Neural cell (in vitro differentiated cells): ENCODE measurements at regions not wholly inside any gene's neighbourhood (a gene's known extent, or its start where the extent isn't known, plus 50 kb on each side); places are given as distances from the start of the nearest gene placed in this dataset.

Experiments used
- H2AFZ ChIP-seq: fragments of 200-600, 300-800 bp; sonication (generic), shearing (Covaris generic); 2 replicates; pipeline ENCODE4 v1.6.0; 2014; ENCODE audit warnings: low read depth, mild to moderate bottlenecking, antibody characterized with exemption, low read length, moderate library complexity
- H3F3A ChIP-seq: fragments of 200-600 bp; shearing (Covaris generic); 2 replicates; pipeline ENCODE4 v1.6.1; 2016; ENCODE audit warnings: mild to moderate bottlenecking, moderate library complexity, mixed read lengths, antibody characterized with exemption, low read length; ENCODE audit not compliant: insufficient read depth, poor library complexity, severe bottlenecking
- H3K27ac ChIP-seq: fragments of 200-600, 300-800 bp; sonication (generic), shearing (Covaris generic); 2 replicates; pipeline ENCODE4 v1.5.1; 2014; ENCODE audit warnings: mild to moderate bottlenecking, low read length, moderate library complexity
- H3K27me3 ChIP-seq: fragments of 300-800, 200-600 bp; sonication (generic), shearing (Covaris generic); 2 replicates; pipeline ENCODE4 v1.6.0; 2014; ENCODE audit warnings: mild to moderate bottlenecking, low read depth, low read length, moderate library complexity; ENCODE audit not compliant: insufficient read depth
- H3K36me3 ChIP-seq: fragments of 300-800, 200-600 bp; sonication (generic), shearing (Covaris generic); 2 replicates; pipeline ENCODE4 v1.5.1; 2014; ENCODE audit warnings: mild to moderate bottlenecking, antibody characterized with exemption, low read length, moderate library complexity; ENCODE audit not compliant: insufficient read depth
- H3K4me2 ChIP-seq: fragments of 300-800, 200-600 bp; sonication (generic), shearing (Covaris generic); 2 replicates; pipeline ENCODE4 v1.6.0; 2014; ENCODE audit warnings: mild to moderate bottlenecking, low read length
- H3K4me3 ChIP-seq: fragments of 300-800, 200-600 bp; sonication (generic), shearing (Covaris generic); 2 replicates; pipeline ENCODE4 v1.5.1; 2014; ENCODE audit warnings: mild to moderate bottlenecking, low read length, moderate library complexity
- H3K79me2 ChIP-seq: fragments of 200-600 bp; shearing (Covaris generic); replicated peaks from 2 replicates; pipeline ENCODE4 v1.6.0; 2014; ENCODE audit warnings: mild to moderate bottlenecking, low read length, moderate library complexity; ENCODE audit not compliant: insufficient read depth
- H3K9ac ChIP-seq: fragments of 300-800, 200-600 bp; sonication (generic), shearing (Covaris generic); 2 replicates; pipeline ENCODE4 v1.6.1; 2016; ENCODE audit warnings: mild to moderate bottlenecking, low read length, mixed read lengths
- H3K9me2 ChIP-seq: fragments of 200-600 bp; shearing (Covaris generic); 2 replicates; pipeline ENCODE4 v1.6.1; 2016; ENCODE audit warnings: mild to moderate bottlenecking, low read length, mixed read lengths; ENCODE audit not compliant: insufficient read depth
- H3K9me3 ChIP-seq: fragments of 200-600, 300-800 bp; sonication (generic), shearing (Covaris generic); 2 replicates; pipeline ENCODE4 v1.6.1; 2016; ENCODE audit warnings: mild to moderate bottlenecking, mixed run types, low read length, moderate library complexity, mixed read lengths
- H4K20me1 ChIP-seq: fragments of 200-600 bp; shearing (Covaris generic); 2 replicates; pipeline ENCODE4 v1.6.1; 2016; ENCODE audit warnings: mild to moderate bottlenecking, mixed run types; ENCODE audit not compliant: insufficient read depth
- CTCF ChIP-seq: fragments of 450-650 bp; IDR thresholded peaks from 2 replicates; pipeline ENCODE4 v1.5.1; 2014; ENCODE audit warnings: antibody characterized with exemption, mild to moderate bottlenecking, moderate library complexity; ENCODE audit not compliant: poor library complexity, severe bottlenecking
- EP300 ChIP-seq: fragments of 450-650 bp; conservative IDR thresholded peaks from 2 replicates; pipeline ENCODE4 v1.6.1; 2014; ENCODE audit warnings: antibody characterized with exemption, mild to moderate bottlenecking, moderate library complexity; ENCODE audit not compliant: poor library complexity, severe bottlenecking
- EZH2 ChIP-seq: fragments of 200-600, 300-800 bp; shearing (Covaris generic), sonication (generic); IDR thresholded peaks from 2 replicates; pipeline ENCODE4 v1.6.1; 2014; ENCODE audit warnings: antibody characterized with exemption, low read length, borderline replicate concordance, mild to moderate bottlenecking; ENCODE audit not compliant: insufficient read depth, poor library complexity, severe bottlenecking
- MXI1 ChIP-seq: fragments of 450-650 bp; conservative IDR thresholded peaks from 2 replicates; pipeline ENCODE4 v1.6.1; 2014; ENCODE audit warnings: antibody characterized with exemption, mild to moderate bottlenecking; ENCODE audit not compliant: poor library complexity, severe bottlenecking
- POLR2AphosphoS5 ChIP-seq: IDR thresholded peaks from 2 replicates; pipeline ENCODE4 v1.6.1; 2012
- RAD21 ChIP-seq: fragments of 450-650 bp; conservative IDR thresholded peaks from 2 replicates; pipeline ENCODE4 v1.6.1; 2014; ENCODE audit warnings: antibody characterized with exemption, mild to moderate bottlenecking, moderate library complexity
- REST ChIP-seq: IDR thresholded peaks from 2 replicates; pipeline ENCODE4 v1.6.1; 2012; ENCODE audit warnings: borderline replicate concordance
- SMC3 ChIP-seq: fragments of 450-650 bp; conservative IDR thresholded peaks from 2 replicates; pipeline ENCODE4 v1.6.1; 2014; ENCODE audit warnings: antibody characterized with exemption, mild to moderate bottlenecking, moderate library complexity; ENCODE audit not compliant: poor library complexity
- TAF1 ChIP-seq: IDR thresholded peaks from 2 replicates; pipeline ENCODE4 v1.6.1; 2012; ENCODE audit warnings: low read depth

GRCh38 chr20:39668038-39668437 is 705.9 kb downstream of the DHX35 start:
- no peaks in the 10 kb centered on the region for H3K9me2 ChIP-seq
- H2AFZ ChIP-seq, result no peak overlapping the region
- no peak overlapping the region for H3K4me3 ChIP-seq
- H3K27me3 ChIP-seq, result no peaks in the 10 kb centered on the region
- no peaks in the 10 kb centered on the region for H3K9me3 ChIP-seq
- H3K27ac ChIP-seq, result no peak overlapping the region
- no peak for TF ChIP-seq CTCF
- TF ChIP-seq MXI1, result no peak
- TF ChIP-seq RAD21, result no peak
- TF ChIP-seq EZH2, result no peak
- TF ChIP-seq SMC3, result no peak
- no peak for TF ChIP-seq TAF1
- no peak for TF ChIP-seq POLR2AphosphoS5
- TF ChIP-seq REST, result no peak
- no peaks in the 10 kb centered on the region for H3F3A ChIP-seq
- H4K20me1 ChIP-seq, result no peaks in the 10 kb centered on the region
- no peak overlapping the region for H3K9ac ChIP-seq
- no peak overlapping the region for H3K4me2 ChIP-seq
- no peaks in the 10 kb centered on the region for H3K79me2 ChIP-seq
- no peaks in the 10 kb centered on the region for H3K36me3 ChIP-seq

- Histone ChIP-seq H4K20me1 (no peaks in the 10 kb centered on the region), H2AFZ (no peak overlapping the region), H3K36me3 (no peaks in the 10 kb centered on the region), H3K9me3 (no peaks in the 10 kb centered on the region), H3K4me2 (no peak overlapping the region), H3K27ac (no peak overlapping the region), H3K27me3 (no peaks in the 10 kb centered on the region), H3K79me2 (no peaks in the 10 kb centered on the region), H3K9ac (no peak overlapping the region), H3K4me3 (no peak overlapping the region), H3F3A (no peaks in the 10 kb centered on the region), H3K9me2 (no peaks in the 10 kb centered on the region)
- TF ChIP-seq TAF1, result no peak
- no peak for TF ChIP-seq CTCF
- no peak for TF ChIP-seq EZH2
- TF ChIP-seq REST, result no peak
- TF ChIP-seq POLR2AphosphoS5, result no peak
- TF ChIP-seq SMC3, result no peak
- TF ChIP-seq RAD21, result no peak
- no peak for TF ChIP-seq EP300
- TF ChIP-seq MXI1, result no peak
These were observed 699.7 kb downstream of the DHX35 start for GRCh38 chr20:39661833-39662232.
